ENCODE measurements at regions not wholly inside any gene's neighbourhood (a gene's known extent, or its start where the extent isn't known, plus 50 kb on each side); places are given as distances from the start of the nearest gene placed in this dataset.

GRCh38 chr11:41612415-41612814 is 153.0 kb upstream of the LRRC4C start:
- TF ChIP-seq CTCF (conservative IDR thresholded peaks at IDR 0.05; ENCODE audit: low read length) (no peak), EZH2phosphoT487 (IDR thresholded peaks at IDR 0.05; ENCODE audit: borderline replicate concordance, low read depth, low read length) (no peak)

All from OCI-LY7 (cell line).